Trophoblast cell (in vitro differentiated cells and primary cell): ENCODE measurements at regions not wholly inside any gene's neighbourhood (a gene's known extent, or its start where the extent isn't known, plus 50 kb on each side); places are given as distances from the start of the nearest gene placed in this dataset.

Experiments
- DNase-seq, 2 donors: peaks; one replicate each; pipeline ENCODE4 v3.0.0-alpha.2; 2016
- H2AFZ ChIP-seq: 2 replicates; pipeline ENCODE4 v1.6.1; 2013; ENCODE audit warnings: low read length, moderate library complexity, mild to moderate bottlenecking; ENCODE audit not compliant: insufficient read depth, poor library complexity
- H2AK5ac ChIP-seq: 2 replicates; pipeline ENCODE4 v1.6.1; 2013; ENCODE audit warnings: mild to moderate bottlenecking, low read length
- H2BK120ac ChIP-seq: 2 replicates; pipeline ENCODE4 v1.6.1; 2013; ENCODE audit warnings: low read length, mild to moderate bottlenecking, moderate library complexity; ENCODE audit not compliant: insufficient read depth, poor library complexity
- H2BK12ac ChIP-seq: 2 replicates; pipeline ENCODE4 v1.6.1; 2013; ENCODE audit warnings: mild to moderate bottlenecking, low read length, moderate library complexity
- H2BK5ac ChIP-seq: 2 replicates; pipeline ENCODE4 v1.6.1; 2013; ENCODE audit warnings: low read length, low read depth, moderate library complexity, mild to moderate bottlenecking; ENCODE audit not compliant: poor library complexity
- H3K14ac ChIP-seq: 2 replicates; pipeline ENCODE4 v1.6.1; 2013; ENCODE audit warnings: mild to moderate bottlenecking, low read length
- H3K18ac ChIP-seq: 2 replicates; pipeline ENCODE4 v1.6.1; 2013; ENCODE audit warnings: mild to moderate bottlenecking, low read length
- H3K23ac ChIP-seq: 2 replicates; pipeline ENCODE4 v1.6.1; 2013; ENCODE audit warnings: low read length
- H3K27ac ChIP-seq: 2 replicates; pipeline ENCODE4 v1.5.1; 2013; ENCODE audit warnings: low read depth, mild to moderate bottlenecking, inconsistent platforms, low read length, moderate library complexity
- H3K27me3 ChIP-seq: 2 replicates; pipeline ENCODE4 v1.6.1; 2013; ENCODE audit warnings: inconsistent platforms, mild to moderate bottlenecking, low read length, moderate library complexity; ENCODE audit not compliant: insufficient read depth
- H3K36me3 ChIP-seq, 2 experiments: 1 replicate in 1 of 2; 2 replicates in 1 of 2; pipeline ENCODE4 v1.6.1; 2013; ENCODE audit warnings: low read length in 2 of 2, mild to moderate bottlenecking in 2 of 2, moderate library complexity in 1 of 2; ENCODE audit not compliant: insufficient read depth in 2 of 2, control insufficient read depth in 1 of 2
- H3K4ac ChIP-seq: 2 replicates; pipeline ENCODE4 v1.6.1; 2013; ENCODE audit warnings: low read depth, mild to moderate bottlenecking, low read length, moderate library complexity
- H3K4me1 ChIP-seq, 2 experiments: 1 replicate in 1 of 2; 2 replicates in 1 of 2; pipeline ENCODE4 v1.6.1; 2013; ENCODE audit warnings: low read length in 2 of 2, mild to moderate bottlenecking in 2 of 2, moderate library complexity in 1 of 2; ENCODE audit not compliant: insufficient read depth in 2 of 2, control insufficient read depth in 1 of 2
- H3K4me2 ChIP-seq: 2 replicates; pipeline ENCODE4 v1.6.1; 2013; ENCODE audit warnings: inconsistent platforms, mild to moderate bottlenecking, low read length, moderate library complexity
- H3K4me3 ChIP-seq: 2 replicates; pipeline ENCODE4 v1.5.1; 2013; ENCODE audit warnings: mild to moderate bottlenecking, low read depth, low read length, inconsistent platforms
- H3K79me1 ChIP-seq: one replicate; pipeline ENCODE4 v1.6.1; 2013; ENCODE audit warnings: low read length
- H3K79me2 ChIP-seq: 2 replicates; pipeline ENCODE4 v1.6.1; 2013; ENCODE audit warnings: low read length, mild to moderate bottlenecking; ENCODE audit not compliant: control insufficient read depth, insufficient read depth, poor library complexity
- H3K9ac ChIP-seq: 2 replicates; pipeline ENCODE4 v1.6.1; 2013; ENCODE audit warnings: mild to moderate bottlenecking, low read length
- H3K9me3 ChIP-seq: 2 replicates; pipeline ENCODE4 v1.6.1; 2013; ENCODE audit warnings: low read depth, mild to moderate bottlenecking, control low read depth, inconsistent platforms, low read length; ENCODE audit not compliant: insufficient read depth
- H4K12ac ChIP-seq: 2 replicates; pipeline ENCODE4 v1.6.1; 2013; ENCODE audit warnings: low read depth, mild to moderate bottlenecking, low read length, moderate library complexity
- H4K8ac ChIP-seq: 2 replicates; pipeline ENCODE4 v1.6.1; 2013; ENCODE audit warnings: low read depth, mild to moderate bottlenecking, low read length, moderate library complexity
- H4K91ac ChIP-seq: one replicate; pipeline ENCODE4 v1.6.1; 2013; ENCODE audit warnings: low read depth, mild to moderate bottlenecking, low read length, moderate library complexity
- WGBS: extraction: QIAGEN DNeasy Blood & Tissue Kit; methylation state at CpG from one replicate; pipeline ENCODE4 v1.1.7; 2013; ENCODE audit warnings: missing lambda C conversion rate; ENCODE audit not compliant: insufficient read length, insufficient coverage; ENCODE audit errors: extremely low coverage; 5-methylcytosine and 5-hydroxymethylcytosine counted together

DNA sequence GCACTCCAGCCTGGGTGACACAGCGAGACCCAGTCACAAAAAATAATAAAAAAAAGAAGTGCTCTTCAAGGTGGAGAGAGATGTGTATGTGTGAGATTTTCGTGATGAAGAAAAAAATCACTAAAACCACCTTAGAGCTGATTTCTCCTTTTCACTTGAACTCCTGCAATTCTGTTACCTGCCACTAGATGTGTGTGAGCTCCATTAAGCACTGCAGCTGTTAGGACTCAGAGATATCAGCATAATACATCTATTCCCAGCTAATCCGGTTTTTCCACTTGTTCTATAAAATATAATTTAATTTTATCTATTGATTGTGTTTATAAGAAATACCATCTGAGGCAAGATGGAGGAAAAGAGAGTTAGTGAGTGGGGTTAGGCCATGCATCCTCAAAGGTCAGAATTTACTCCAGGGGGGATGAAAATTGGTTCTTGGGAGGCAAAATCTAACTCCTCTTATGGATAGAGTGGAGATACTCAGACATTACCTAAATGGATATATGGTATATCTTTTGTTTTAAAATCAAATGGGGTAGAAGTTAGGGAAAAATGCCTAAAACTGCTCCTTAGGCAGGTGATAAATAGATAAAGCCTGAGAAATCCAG lies 152.7 kb downstream of the IL20RB start:
- Histone ChIP-seq H3K18ac (no peak overlapping the region), H3K9me3 (no peaks in the 10 kb centered on the region), H3K36me3 (no peaks in the 10 kb centered on the region), H3K4me1 (no peaks in the 10 kb centered on the region), H3K23ac (no peak overlapping the region), H2BK12ac (no peak overlapping the region), H3K79me2 (no peaks in the 10 kb centered on the region), H2BK5ac (no peak overlapping the region), H4K12ac (no peak overlapping the region), H2AK5ac (no peak overlapping the region), H3K4me2 (no peak overlapping the region), H4K8ac (no peak overlapping the region), H2BK120ac (no peak overlapping the region), H3K79me1 (no peaks in the 10 kb centered on the region), H3K4me3 (no peak overlapping the region), H4K91ac (no peak overlapping the region), H3K4ac (no peak overlapping the region), H3K14ac (no peak overlapping the region), H2AFZ (no peak overlapping the region), H3K27ac (no peak overlapping the region), H3K9ac (no peak overlapping the region), H3K27me3 (no peaks in the 10 kb centered on the region)
- peak; percentile 5 to 61 for DNase-seq
- no CpG with 5 or more reads among the region's 3 CpGs for WGBS

DNA sequence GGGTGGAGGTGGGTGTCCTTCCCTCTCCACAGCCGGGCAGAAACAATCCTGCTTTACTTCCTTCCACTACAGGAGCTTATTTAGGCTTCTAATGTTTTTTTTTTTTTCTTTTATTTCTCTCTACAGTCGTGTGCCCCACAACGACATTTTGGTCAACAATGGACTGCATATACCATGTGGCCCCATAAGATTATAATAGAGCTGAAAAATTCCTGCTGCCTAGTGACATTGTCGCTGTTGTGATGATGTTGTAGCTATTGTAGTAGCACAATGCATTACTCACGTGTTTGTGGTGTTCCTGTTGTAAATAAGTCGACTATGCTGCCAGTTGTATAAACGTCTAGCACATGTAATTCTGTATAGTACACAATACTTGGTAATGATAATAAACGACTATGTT lies 153.7 kb downstream of the IL20RB start:
- Histone ChIP-seq H2AFZ (no peak overlapping the region), H3K79me1 (no peaks in the 10 kb centered on the region), H4K12ac (no peak overlapping the region), H3K14ac (no peak overlapping the region), H2BK120ac (no peak overlapping the region), H3K4ac (no peak overlapping the region), H2BK12ac (no peak overlapping the region), H3K18ac (no peak overlapping the region), H2AK5ac (no peak overlapping the region), H3K4me3 (no peak overlapping the region), H4K8ac (no peak overlapping the region), H3K27ac (no peak overlapping the region), H3K79me2 (no peaks in the 10 kb centered on the region), H3K4me1 (no peaks in the 10 kb centered on the region), H3K36me3 (no peaks in the 10 kb centered on the region), H3K27me3 (no peaks in the 10 kb centered on the region), H3K4me2 (no peak overlapping the region), H3K23ac (no peak overlapping the region), H3K9ac (no peak overlapping the region), H2BK5ac (no peak overlapping the region), H3K9me3 (no peaks in the 10 kb centered on the region), H4K91ac (no peak overlapping the region)
- DNase-seq = no peak
- no CpG with 5 or more reads among the region's 8 CpGs for WGBS

DNA sequence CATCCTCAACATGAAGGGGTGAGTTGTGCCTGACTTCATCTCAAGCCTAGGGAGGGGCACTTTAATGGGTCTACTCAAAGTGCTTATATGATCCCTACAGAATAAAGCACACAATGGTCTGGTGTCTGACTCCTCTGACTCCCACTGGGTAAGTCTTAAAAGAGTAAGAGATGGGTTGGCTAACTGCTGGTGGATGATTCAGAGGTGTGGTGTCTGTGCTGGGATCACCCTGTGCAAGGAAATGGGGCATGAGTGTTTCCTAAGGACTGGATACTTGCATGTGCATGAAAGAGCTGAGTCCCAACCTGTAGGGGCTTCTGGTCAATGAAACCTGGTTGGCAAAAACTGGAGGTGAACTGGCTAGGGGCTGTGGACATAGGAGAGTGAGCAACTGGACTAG lies 158.8 kb downstream of the IL20RB start:
- Histone ChIP-seq H2BK5ac (no peak overlapping the region), H3K79me1 (no peaks in the 10 kb centered on the region), H3K4ac (no peak overlapping the region)

DNA sequence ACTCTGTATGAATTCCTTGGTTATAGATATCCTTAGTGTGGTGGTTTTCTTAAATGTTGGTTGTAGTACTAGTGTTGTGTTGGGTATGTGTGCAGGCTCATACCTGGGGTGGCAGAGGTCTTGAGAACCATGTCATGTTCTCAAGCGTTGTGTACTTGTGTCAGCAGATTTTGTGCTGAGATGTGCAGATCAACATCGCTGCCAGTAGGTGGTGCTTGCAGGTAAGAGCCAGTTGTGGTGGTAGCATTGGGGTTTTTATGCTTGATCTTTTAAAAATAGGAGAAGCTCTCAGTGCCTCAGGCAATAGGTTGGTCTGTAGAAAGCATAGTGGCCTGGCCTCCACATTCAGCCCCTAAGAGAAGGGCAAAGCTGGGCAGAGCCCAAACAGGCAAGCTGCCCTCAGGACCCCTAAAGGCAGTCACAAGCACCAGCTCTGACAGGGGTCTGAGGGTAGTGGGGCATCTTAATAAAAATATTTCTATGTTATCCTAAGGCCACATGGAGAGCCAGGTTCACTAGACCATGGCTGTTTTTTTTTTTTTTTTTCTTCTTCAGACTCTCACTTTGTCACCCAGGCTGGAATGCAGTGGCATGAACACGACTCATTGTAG lies 164.0 kb downstream of the IL20RB start:
- H4K12ac ChIP-seq = no peak overlapping the region
- no peak overlapping the region for H2AFZ ChIP-seq
- H3K23ac ChIP-seq = no peak overlapping the region
- no peak overlapping the region for H2BK5ac ChIP-seq
- H3K14ac ChIP-seq = no peak overlapping the region
- no peaks in the 10 kb centered on the region for H3K79me2 ChIP-seq
- H3K4me2 ChIP-seq = no peak overlapping the region
- H3K36me3 ChIP-seq = no peaks in the 10 kb centered on the region
- no peaks in the 10 kb centered on the region for H3K9me3 ChIP-seq
- H2BK120ac ChIP-seq = no peak overlapping the region
- no peaks in the 10 kb centered on the region for H3K4me1 ChIP-seq
- no peak overlapping the region for H2BK12ac ChIP-seq
- no peaks in the 10 kb centered on the region for H3K27me3 ChIP-seq
- no peak overlapping the region for H3K18ac ChIP-seq
- no peak overlapping the region for H2AK5ac ChIP-seq
- no peak overlapping the region for H3K4ac ChIP-seq
- no peak overlapping the region for H3K9ac ChIP-seq
- WGBS = no CpG with 5 or more reads among the region's 3 CpGs
- H3K4me3 ChIP-seq = no peak overlapping the region
- DNase-seq = peak; percentile 51 to 72
- H3K27ac ChIP-seq = no peak overlapping the region
- H4K91ac ChIP-seq = no peak overlapping the region
- H4K8ac ChIP-seq = no peak overlapping the region
- H3K79me1 ChIP-seq = no peaks in the 10 kb centered on the region

More for the DNA sequence above, 158.8 kb downstream of the IL20RB start:
- no peak overlapping the region for H2AFZ ChIP-seq
- H2BK12ac ChIP-seq = no peak overlapping the region
- H3K4me2 ChIP-seq = no peak overlapping the region
- H3K27me3 ChIP-seq = no peaks in the 10 kb centered on the region
- no peak for DNase-seq
- H3K4me3 ChIP-seq = no peak overlapping the region
- H3K18ac ChIP-seq = no peak overlapping the region
- H3K36me3 ChIP-seq = no peaks in the 10 kb centered on the region
- no peak overlapping the region for H3K23ac ChIP-seq
- H3K9me3 ChIP-seq = no peaks in the 10 kb centered on the region
- no peaks in the 10 kb centered on the region for H3K4me1 ChIP-seq
- no peak overlapping the region for H2BK120ac ChIP-seq
- no peak overlapping the region for H4K8ac ChIP-seq
- no peak overlapping the region for H4K12ac ChIP-seq
- H2AK5ac ChIP-seq = no peak overlapping the region
- no peak overlapping the region for H3K27ac ChIP-seq
- H4K91ac ChIP-seq = no peak overlapping the region
- H3K9ac ChIP-seq = no peak overlapping the region
- H3K79me2 ChIP-seq = no peaks in the 10 kb centered on the region
- H3K14ac ChIP-seq = no peak overlapping the region
